Fibroblast of mammary gland (primary cell): ENCODE measurements at regions not wholly inside any gene's neighbourhood (a gene's known extent, or its start where the extent isn't known, plus 50 kb on each side); places are given as distances from the start of the nearest gene placed in this dataset.

Experiments
- DNase-seq: peaks from one replicate; pipeline ENCODE4 v3.0.0-alpha.2; 2010; ENCODE audit warnings: low read depth
- H3K4me3 ChIP-seq: 2 replicates; pipeline ENCODE4 v1.5.1; 2011; ENCODE audit warnings: low read depth, mild to moderate bottlenecking, low read length, moderate library complexity; ENCODE audit not compliant: control insufficient read depth
- CTCF ChIP-seq: conservative IDR thresholded peaks from 2 replicates; pipeline ENCODE4 v1.5.1; 2011; ENCODE audit warnings: low read depth, low read length, inconsistent platforms; ENCODE audit not compliant: control insufficient read depth, insufficient read depth

- no peak for TF ChIP-seq CTCF
- DNase-seq, result peak; percentile 42
Measured at GRCh38 chr5:56480705-56481427, 247.7 kb upstream of the ANKRD55 start.

GRCh38 chr5:56480078-56480704 is 247.1 kb upstream of the ANKRD55 start:
- no peak for TF ChIP-seq CTCF
- DNase-seq, result no peak
- H3K4me3 ChIP-seq, result peak overlapping the region; percentile 58

More at GRCh38 chr5:56480705-56481427, 247.7 kb upstream of the ANKRD55 start:
- peak overlapping the region; percentile 58 for H3K4me3 ChIP-seq

- TF ChIP-seq CTCF, result no peak
- H3K4me3 ChIP-seq, result no peak overlapping the region
- no peak for DNase-seq
Measured at GRCh38 chr5:56479696-56480077, 246.6 kb upstream of the ANKRD55 start.

DNA sequence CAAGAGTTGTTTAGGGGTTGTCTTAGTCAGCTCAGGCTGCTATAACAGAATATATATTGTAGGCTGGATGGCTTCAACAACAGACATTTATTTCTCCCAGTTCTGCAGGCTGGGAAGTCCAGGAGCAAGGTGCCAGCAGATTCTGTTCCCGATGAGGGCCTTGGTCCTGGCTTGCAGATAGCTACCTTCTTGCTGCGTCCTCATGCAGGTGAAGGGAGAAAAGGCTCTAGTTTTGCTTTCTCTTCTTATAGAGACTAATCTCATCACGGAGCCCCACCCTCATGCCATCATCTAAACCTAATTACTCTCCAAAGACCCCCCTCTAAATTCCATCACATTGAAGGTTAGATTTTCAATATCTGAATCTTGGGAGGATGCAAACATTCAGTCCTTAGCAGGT is 246.0 kb upstream of the ANKRD55 start:
- no peak for TF ChIP-seq CTCF
- H3K4me3 ChIP-seq, result no peak overlapping the region
- no peak for DNase-seq

DNA sequence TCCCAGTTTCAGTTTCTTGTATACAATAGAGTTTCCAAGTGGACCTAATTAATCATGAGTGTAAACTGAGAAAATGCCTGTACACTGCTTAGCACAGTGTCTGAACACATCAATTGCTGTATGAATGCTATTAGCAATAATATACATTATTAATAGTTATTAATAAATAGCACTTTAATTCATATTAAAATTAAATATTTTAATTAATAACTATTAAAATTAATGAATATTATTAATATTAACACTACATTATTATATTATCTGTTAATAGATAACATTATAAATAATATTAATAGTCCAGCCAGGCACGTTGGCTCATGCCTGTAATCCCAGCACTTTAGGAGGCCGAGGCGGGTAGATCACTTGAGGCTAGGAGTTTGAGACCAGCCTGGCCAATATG is 244.9 kb upstream of the ANKRD55 start:
- no peak for DNase-seq
- no peak for TF ChIP-seq CTCF
- no peak overlapping the region for H3K4me3 ChIP-seq

- no peak overlapping the region for H3K4me3 ChIP-seq
- TF ChIP-seq CTCF, result no peak
- DNase-seq, result no peak
Measured at GRCh38 chr5:56476487-56476856, 243.3 kb upstream of the ANKRD55 start.
